HepG2 (cell line): ENCODE measurements at regions not wholly inside any gene's neighbourhood (a gene's known extent, or its start where the extent isn't known, plus 50 kb on each side); places are given as distances from the start of the nearest gene placed in this dataset.

Experiments used
- EP300 ChIP-seq, 3 experiments: sonication (generic) in 1 of 3; formaldehyde crosslinking in 1 of 3; IDR thresholded peaks; 2 replicates each; pipeline versions ENCODE4 v1.5.1 to v1.6.1; 2011 to 2020; ENCODE audit warnings: low read depth in 2 of 3, low read length in 2 of 3, borderline replicate concordance in 1 of 3, improper control_type of control experiment in 1 of 3, mild to moderate bottlenecking in 1 of 3, missing genetic modification reagents in 1 of 3, moderate library complexity in 1 of 3
- EZH2 ChIP-seq: conservative IDR thresholded peaks from 2 replicates; pipeline ENCODE4 v1.6.1; 2012; ENCODE audit warnings: mild to moderate bottlenecking, low read depth, low read length, moderate library complexity
- KLF15 ChIP-seq: sonication (generic); formaldehyde crosslinking; IDR thresholded peaks from 2 replicates; pipeline ENCODE4 v1.8.1; 2023; ENCODE audit warnings: borderline replicate concordance, mild to moderate bottlenecking, inconsistent platforms, missing genetic modification reagents, mixed read lengths
- PHB2 ChIP-seq: fragments of 450-650 bp; IDR thresholded peaks from 2 replicates; pipeline ENCODE4 v1.6.1; 2018; ENCODE audit not compliant: partially characterized antibody
- SMAD3 ChIP-seq: sonication (generic); formaldehyde crosslinking; IDR thresholded peaks from 2 replicates; pipeline ENCODE4 v1.4.0; 2020; ENCODE audit warnings: missing genetic modification reagents

DNA sequence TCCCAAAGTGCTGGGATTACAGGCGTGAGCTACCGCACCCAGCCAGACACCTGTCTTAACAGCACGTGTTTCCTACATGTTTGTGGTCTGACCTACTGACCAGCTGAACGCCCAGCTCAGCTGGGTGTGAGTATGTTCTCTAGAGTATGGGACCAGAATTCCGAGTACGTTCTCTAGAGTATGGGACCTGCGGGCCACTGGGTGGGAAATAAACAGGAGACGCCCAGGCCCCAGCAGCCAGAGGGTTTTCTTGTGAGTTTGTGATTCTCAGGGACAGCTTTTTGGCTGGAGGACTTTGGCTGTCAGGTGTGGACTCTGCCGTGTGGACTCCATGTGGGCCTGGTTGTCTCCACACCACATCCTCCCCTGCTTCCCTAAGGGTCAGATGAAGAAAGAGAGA is 87.3 kb downstream of the CHRD start:
- TF ChIP-seq EZH2 (no peak), SMAD3 (CRISPR knock-in tag) (no peak), KLF15 (CRISPR knock-in tag) (no peak), PHB2 (no peak), EP300 (IDR thresholded peaks at IDR 0.05; ENCODE audit: low read depth in 2 of 2, low read length in 2 of 2) (no peak), EP300 (CRISPR knock-in tag; IDR thresholded peaks at IDR 0.05; ENCODE audit: borderline replicate concordance) (no peak)
